Left renal cortex interstitium (tissue), 4 donors: ENCODE measurements at regions not wholly inside any gene's neighbourhood (a gene's known extent, or its start where the extent isn't known, plus 50 kb on each side); places are given as distances from the start of the nearest gene placed in this dataset.
"Not testable (repeated sequence)": the region's sequence is repeated elsewhere in the genome, so short reads cannot be mapped to it uniquely, and the experiment has no call there.

Experiments
- DNase-seq, 4 donors: peaks; one replicate each; pipeline ENCODE4 v3.0.0-alpha.2; 2013; ENCODE audit warnings: low read depth in 4 of 4, low spot score in 2 of 4, missing footprints in 1 of 4

GRCh38 chr16:17031484-17032268 lies 439.1 kb downstream of the XYLT1 start:
- no peak for DNase-seq

DNA sequence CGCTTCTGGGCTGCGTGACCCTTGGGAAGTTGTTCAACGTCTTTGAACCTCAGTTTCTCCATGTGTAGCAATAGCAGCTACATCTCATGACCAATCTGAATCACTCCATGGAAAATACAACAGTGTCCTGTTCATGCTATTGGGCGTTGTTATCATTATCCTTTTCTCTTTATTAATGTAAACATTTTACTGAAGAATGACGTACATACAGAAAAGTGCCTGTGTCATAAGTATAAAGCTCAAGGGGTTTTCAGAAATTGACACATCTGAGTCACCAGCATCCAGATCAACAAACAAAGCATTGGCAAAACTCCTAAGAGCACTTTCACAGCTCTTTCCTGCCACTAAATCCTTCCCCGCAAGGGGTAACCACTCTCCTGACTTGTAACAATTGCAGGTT lies 438.4 kb downstream of the XYLT1 start:
- no peak for DNase-seq

GRCh38 chr16:17034477-17035252 lies 436.1 kb downstream of the XYLT1 start:
- DNase-seq, result no peak

GRCh38 chr16:17037499-17037898 lies 433.3 kb downstream of the XYLT1 start:
- no peak for DNase-seq

DNA sequence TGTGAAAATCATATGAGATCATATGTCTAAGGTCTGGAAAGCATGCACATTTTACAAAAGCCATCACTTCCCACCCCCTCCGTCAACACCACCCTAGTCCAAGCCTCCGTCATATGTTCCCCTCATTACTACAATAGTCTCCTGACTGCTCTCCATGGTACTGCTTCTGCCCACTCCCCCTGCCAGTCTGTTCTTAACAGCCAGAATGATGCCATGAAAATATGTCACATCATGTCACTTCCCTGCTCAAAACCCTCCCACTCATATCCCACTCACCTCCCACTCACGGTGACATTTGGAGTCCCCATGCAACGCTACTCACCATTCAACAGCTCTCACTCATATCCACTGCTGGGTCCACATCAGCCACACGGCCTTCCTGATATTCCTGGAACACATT lies 432.3 kb downstream of the XYLT1 start:
- no peak for DNase-seq

DNA sequence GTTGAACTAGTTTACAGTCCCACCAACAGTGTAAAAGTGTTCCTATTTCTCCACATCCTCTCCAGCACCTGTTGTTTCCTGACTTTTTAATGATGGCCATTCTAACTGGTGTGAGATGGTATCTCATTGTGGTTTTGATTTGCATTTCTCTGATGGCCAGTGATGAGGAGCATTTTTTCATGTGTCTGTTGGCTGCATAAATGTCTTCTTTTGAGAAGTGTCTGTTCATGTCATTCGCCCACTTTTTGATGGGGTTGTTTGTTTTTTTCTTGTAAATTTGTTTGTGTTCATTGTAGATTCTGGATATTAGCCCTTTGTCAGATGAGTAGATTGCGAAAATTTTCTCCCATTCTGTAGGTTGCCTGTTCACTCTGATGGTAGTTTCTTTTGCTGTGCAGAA lies 421.7 kb downstream of the XYLT1 start:
- not testable (repeated sequence) for DNase-seq

DNA sequence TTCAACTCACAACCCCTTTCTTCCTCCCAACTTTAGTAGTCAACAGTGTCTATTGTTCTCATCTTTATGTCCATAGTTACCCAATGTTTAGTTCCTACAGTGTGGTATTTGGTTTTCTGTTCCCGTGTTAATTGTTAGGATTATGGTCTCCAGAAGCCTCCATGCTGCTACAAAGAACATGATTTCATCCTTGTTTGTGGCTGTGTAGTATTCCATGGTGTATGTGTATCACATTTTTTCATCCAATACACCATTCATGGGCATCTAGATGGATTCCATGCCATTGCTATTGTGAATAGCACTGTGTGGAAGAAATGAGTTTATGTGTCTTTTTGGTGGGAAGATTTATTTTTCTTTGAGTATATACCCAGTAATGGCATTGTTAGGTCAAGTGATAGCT lies 420.3 kb downstream of the XYLT1 start:
- DNase-seq, result no peak
